ENCODE measurements at regions not wholly inside any gene's neighbourhood (a gene's known extent, or its start where the extent isn't known, plus 50 kb on each side); places are given as distances from the start of the nearest gene placed in this dataset.

GRCh38 chr15:66877477-66878271 is 175.6 kb downstream of the SMAD6 start:
- no peak overlapping the region for H3K4me3 Mint-ChIP-seq
- ChIA-PET CTCF (interaction anchor here (0.8 kb wide), 1 partner anchor 69 kb away, joined by 3 read pairs; no protein-coding TSS in a partner anchor), POLR2A (interaction anchor here (1.0 kb wide), 1 partner anchor 22 kb away, joined by 3 read pairs; no protein-coding TSS in a partner anchor)
- no peak; the same call in 1 of the 2 replicates for ATAC-seq
- no peaks in the 10 kb centered on the region; the same call in 1 of the 2 replicates for H3K27me3 Mint-ChIP-seq (ENCODE audit: low read depth)
- H3K9me3 Mint-ChIP-seq: no peaks in the 10 kb centered on the region
- DNase-seq (ENCODE audit: low spot score): no peak
- H3K27ac Mint-ChIP-seq: no peak overlapping the region
- H3K36me3 Mint-ChIP-seq: no peaks in the 10 kb centered on the region
- peaks cover 7% of the 10 kb centered on the region; the same call in 1 of the 2 replicates for H3K4me1 Mint-ChIP-seq
- no peak for TF ChIP-seq E2F4 (CRISPR knock-in tag; IDR thresholded peaks at IDR 0.05; ENCODE audit: borderline replicate concordance, low read depth)
- no peak for TF ChIP-seq RORB (CRISPR knock-in tag; IDR thresholded peaks at IDR 0.05)
- TF ChIP-seq ZNF263 (CRISPR knock-in tag; IDR thresholded peaks at IDR 0.05; ENCODE audit: low read depth): no peak
- no peak for TF ChIP-seq ZMAT4 (CRISPR knock-in tag; IDR thresholded peaks at IDR 0.05)
- no peak for TF ChIP-seq JUN (CRISPR knock-in tag; IDR thresholded peaks at IDR 0.05)
- no peak for TF ChIP-seq MXD4 (CRISPR knock-in tag; IDR thresholded peaks at IDR 0.05; ENCODE audit: borderline replicate concordance)
- no peak for TF ChIP-seq ZNF281 (CRISPR knock-in tag; IDR thresholded peaks at IDR 0.05)
- no peak for TF ChIP-seq ZNF532 (CRISPR knock-in tag; IDR thresholded peaks at IDR 0.05; ENCODE audit: borderline replicate concordance)
- no peak for TF ChIP-seq MAX (CRISPR knock-in tag; IDR thresholded peaks at IDR 0.05)
- TF ChIP-seq ZNF425 (CRISPR knock-in tag; conservative IDR thresholded peaks at IDR 0.05): no peak
- TF ChIP-seq CTCF (IDR thresholded peaks at IDR 0.05): no peak
- TF ChIP-seq FOXP4 (CRISPR knock-in tag; IDR thresholded peaks at IDR 0.05): no peak
- no peak for TF ChIP-seq JAZF1 (CRISPR knock-in tag; IDR thresholded peaks at IDR 0.05)
- no peak for TF ChIP-seq USF1 (CRISPR knock-in tag; IDR thresholded peaks at IDR 0.05)
